Left lung (tissue), 4 donors: ENCODE measurements at regions not wholly inside any gene's neighbourhood (a gene's known extent, or its start where the extent isn't known, plus 50 kb on each side); places are given as distances from the start of the nearest gene placed in this dataset.

ENCODE experiments used
- ATAC-seq: fragments of 200-7000 bp; cut with Tn5 transposase; one replicate; pipeline ENCODE4 v1.9.1; 2020; ENCODE audit warnings: moderate library complexity
- DNase-seq, 4 donors: peaks; one replicate each; pipeline ENCODE4 v3.0.0-alpha.2; 2013 to 2020
- H3K27ac ChIP-seq, 2 donors: fragments of 200-600 bp; sonication (generic) in 1 of 2; one replicate each; pipeline versions ENCODE4 v1.5.0 to v1.8.0; 2020 to 2021
- H3K27me3 ChIP-seq, 2 donors: fragments of 200-600 bp; sonication (generic) in 1 of 2; one replicate each; pipeline versions ENCODE4 v1.5.0 to v1.8.0; 2020 to 2021
- H3K36me3 ChIP-seq, 2 donors: fragments of 200-600 bp; sonication (generic) in 1 of 2; one replicate each; pipeline versions ENCODE4 v1.5.0 to v1.8.0; 2020 to 2021
- H3K4me1 ChIP-seq, 2 donors: fragments of 200-600 bp; one replicate each; pipeline ENCODE4 v1.8.0; 2021
- H3K4me3 ChIP-seq, 2 donors: fragments of 200-600 bp; sonication (generic) in 1 of 2; one replicate each; pipeline versions ENCODE4 v1.5.0 to v1.8.0; 2020 to 2021; ENCODE audit warnings: mild to moderate bottlenecking in 1 of 2
- H3K9me3 ChIP-seq, 2 donors: fragments of 200-600 bp; sonication (generic) in 1 of 2; one replicate each; pipeline versions ENCODE4 v1.5.0 to v1.8.0; 2020 to 2021
- CTCF ChIP-seq, 2 donors: fragments of 200-600 bp; sonication (generic) in 1 of 2; IDR thresholded peaks; one replicate each; pipeline versions ENCODE4 v1.5.0 to v1.8.0; 2021; ENCODE audit warnings: antibody characterized with exemption in 2 of 2
- intact Hi-C, 2 donors: fragments of 100-400 bp; cut with DNase I; formaldehyde crosslinking; loops; one replicate each; pipeline versions ENCODE4 v1.11.2 to v1.14.2; 2022
- donor health status: DM: no; HTN: yes; CAD: no.
- donor health status: DM: no; HTN: no; CAD: no.

DNA sequence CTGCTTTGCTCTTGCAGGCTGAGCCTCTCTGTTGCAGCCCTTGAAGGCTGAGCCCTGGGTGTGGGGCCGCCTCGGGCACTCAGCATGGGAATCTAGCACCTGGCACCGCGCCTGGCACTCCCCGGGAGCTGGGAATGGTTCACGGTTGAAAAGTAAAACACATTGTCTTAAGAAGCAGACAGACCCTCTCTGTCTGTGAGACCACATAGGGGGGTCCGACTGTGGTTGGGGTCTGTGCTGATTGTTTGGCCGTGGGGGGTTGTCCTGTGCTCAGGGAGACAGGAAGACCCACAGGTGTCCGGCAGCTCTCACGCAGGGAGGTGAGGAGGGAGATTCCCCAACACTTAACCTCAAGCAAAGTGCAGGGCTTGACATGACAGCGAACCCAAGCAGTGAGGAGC lies 64.8 kb downstream of the SOX1 start:
- no peak overlapping the region for H3K27ac ChIP-seq
- no peaks in the 10 kb centered on the region for H3K4me1 ChIP-seq
- TF ChIP-seq CTCF (IDR thresholded peaks at IDR 0.05): no peak
- intact Hi-C loops: no loop called here
- H3K9me3 ChIP-seq: no peaks in the 10 kb centered on the region
- peaks cover 0 to 53% of the 10 kb centered on the region in 2 donors for H3K27me3 ChIP-seq
- no peaks in the 10 kb centered on the region for H3K36me3 ChIP-seq
- DNase-seq: no peak
- peak; percentile 88 for ATAC-seq
- H3K4me3 ChIP-seq: no peak overlapping the region

- intact Hi-C loops: no loop called here
- H3K9me3 ChIP-seq: no peaks in the 10 kb centered on the region
- no peak for TF ChIP-seq CTCF (IDR thresholded peaks at IDR 0.05)
- ATAC-seq (no peak), DNase-seq (no peak)
- H3K36me3 ChIP-seq: no peaks in the 10 kb centered on the region
- peaks cover 0 to 57% of the 10 kb centered on the region in 2 donors for H3K27me3 ChIP-seq
- H3K4me1 ChIP-seq: no peaks in the 10 kb centered on the region
- no peak overlapping the region for H3K27ac ChIP-seq
- no peak overlapping the region for H3K4me3 ChIP-seq
Observed at GRCh38 chr13:112132142-112132541, 65.2 kb downstream of the SOX1 start.

DNA sequence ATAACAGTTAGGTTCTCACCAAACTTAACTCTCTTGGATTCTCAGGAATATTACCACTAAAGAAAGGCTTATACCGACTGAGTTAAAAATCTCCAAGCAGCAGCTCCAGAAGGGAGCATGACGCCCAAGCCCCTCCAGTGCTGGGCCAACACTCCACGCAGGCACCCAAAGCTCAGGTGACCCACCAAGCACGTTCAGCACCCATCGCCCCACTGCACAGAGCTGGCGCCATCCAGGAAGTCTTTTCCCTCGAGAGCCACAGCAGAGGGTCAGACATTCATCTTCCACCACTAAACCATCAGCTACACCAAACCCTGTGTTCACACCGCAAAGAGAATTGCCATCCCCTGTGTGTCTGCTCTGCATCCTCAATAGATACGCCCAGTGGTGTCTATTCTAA lies 65.7 kb downstream of the SOX1 start:
- intact Hi-C loops: no loop called here
- TF ChIP-seq CTCF (IDR thresholded peaks at IDR 0.05): no peak

GRCh38 chr13:112133499-112134390 lies 66.8 kb downstream of the SOX1 start:
- no peak for ATAC-seq
- H3K36me3 ChIP-seq: no peaks in the 10 kb centered on the region
- no peak overlapping the region for H3K27ac ChIP-seq
- no peaks in the 10 kb centered on the region for H3K4me1 ChIP-seq
- DNase-seq: peak in 2 of 4 donors; percentile 24 to 62
- no peak for TF ChIP-seq CTCF (IDR thresholded peaks at IDR 0.05)
- peaks cover 0 to 58% of the 10 kb centered on the region in 2 donors for H3K27me3 ChIP-seq
- no peak overlapping the region for H3K4me3 ChIP-seq
- H3K9me3 ChIP-seq: no peaks in the 10 kb centered on the region
- intact Hi-C loops: no loop called here

More for the DNA sequence above, 65.7 kb downstream of the SOX1 start:
- DNase-seq: no peak
- Histone ChIP-seq H3K27me3 (peaks cover 0 to 62% of the 10 kb centered on the region in 2 donors), H3K9me3 (no peaks in the 10 kb centered on the region), H3K27ac (no peak overlapping the region), H3K36me3 (no peaks in the 10 kb centered on the region), H3K4me1 (no peaks in the 10 kb centered on the region), H3K4me3 (no peak overlapping the region)
- no peak for ATAC-seq

- TF ChIP-seq CTCF (IDR thresholded peaks at IDR 0.05): no peak
- intact Hi-C loops: no loop called here
- ATAC-seq: no peak
- Histone ChIP-seq H3K36me3 (no peaks in the 10 kb centered on the region), H3K4me3 (no peak overlapping the region), H3K27me3 (peaks cover 0 to 54% of the 10 kb centered on the region in 2 donors), H3K9me3 (no peaks in the 10 kb centered on the region), H3K27ac (no peak overlapping the region), H3K4me1 (no peaks in the 10 kb centered on the region)
- no peak for DNase-seq
Observed at GRCh38 chr13:112134391-112135075, 67.6 kb downstream of the SOX1 start.
